PC-3 (cell line): ENCODE measurements at regions not wholly inside any gene's neighbourhood (a gene's known extent, or its start where the extent isn't known, plus 50 kb on each side); places are given as distances from the start of the nearest gene placed in this dataset.

Source experiments
- ATAC-seq: fragments of 200-7000 bp; cut with Tn5 transposase; 2 replicates; pipeline ENCODE4 v1.9.1; 2020; ENCODE audit warnings: mild to moderate bottlenecking, moderate library complexity
- BruUV-seq: library from RNA; stranded (reverse); fragments of 400-500 nt; replicated peaks from 2 replicates; lab custom pipeline; 2021; lab: Mats Ljungman, UMichigan
- CTCF ChIA-PET: fragments of 300-600 bp; sonication (Branson Sonifier 250); formaldehyde crosslinking; loops from one replicate; lab custom pipeline; 2022; ENCODE audit warnings: antibody characterized with exemption; lab: Charles Lee
- POLR2A ChIA-PET: fragments of 300-600 bp; sonication (Branson Sonifier 250); formaldehyde crosslinking; loops from one replicate; lab custom pipeline; 2022; ENCODE audit warnings: antibody characterized with exemption; ENCODE audit not compliant: unreplicated experiment; lab: Charles Lee
- DNase-seq: peaks from one replicate; pipeline ENCODE4 v3.0.0-alpha.2; 2015
- H2AFZ ChIP-seq: fragments of 300-600 bp; sonication (generic); 2 replicates; pipeline ENCODE4 v1.6.0; 2016; ENCODE audit warnings: antibody characterized with exemption, low read length
- H3F3A ChIP-seq: fragments of 300-600 bp; sonication (generic); one replicate; pipeline ENCODE4 v1.6.0; 2017; ENCODE audit warnings: antibody characterized with exemption, low read length, control low read depth, mild to moderate bottlenecking; ENCODE audit not compliant: unreplicated experiment
- H3K27ac ChIP-seq: fragments of 300-600 bp; sonication (generic); 2 replicates; pipeline ENCODE4 v1.5.1; 2016; ENCODE audit warnings: mild to moderate bottlenecking, low read length
- H3K27me3 ChIP-seq: fragments of 300-600 bp; sonication (generic); 2 replicates; pipeline ENCODE4 v1.6.1; 2016; ENCODE audit warnings: low read length, mixed read lengths
- H3K36me3 ChIP-seq: fragments of 300-600 bp; sonication (generic); 2 replicates; pipeline ENCODE4 v1.6.1; 2016; ENCODE audit warnings: low read depth, mixed run types, low read length, mixed read lengths
- H3K4me1 ChIP-seq: fragments of 300-600 bp; sonication (generic); 2 replicates; pipeline ENCODE4 v1.5.1; 2016; ENCODE audit warnings: low read length; ENCODE audit not compliant: insufficient read depth
- H3K4me2 ChIP-seq: fragments of 300-600 bp; sonication (generic); 2 replicates; pipeline ENCODE4 v1.6.0; 2016; ENCODE audit warnings: low read length
- H3K4me3 ChIP-seq: fragments of 300-600 bp; sonication (generic); 2 replicates; pipeline ENCODE4 v1.5.1; 2016; ENCODE audit warnings: mild to moderate bottlenecking, low read length, mixed read lengths
- H3K79me2 ChIP-seq: fragments of 300-600 bp; sonication (generic); 2 replicates; pipeline ENCODE4 v1.6.1; 2017; ENCODE audit warnings: low read length, mixed read lengths
- H3K9ac ChIP-seq: fragments of 300-600 bp; sonication (generic); 2 replicates; pipeline ENCODE4 v1.6.0; 2016; ENCODE audit warnings: mild to moderate bottlenecking, low read length
- H3K9me2 ChIP-seq: fragments of 300-600 bp; sonication (generic); replicated peaks from 2 replicates; pipeline ENCODE4 v1.6.1; 2016; ENCODE audit warnings: mixed run types, low read length, mixed read lengths
- H3K9me3 ChIP-seq: fragments of 300-600 bp; sonication (generic); 2 replicates; pipeline ENCODE4 v1.6.1; 2016; ENCODE audit warnings: low read length, mixed read lengths
- H4K20me1 ChIP-seq: fragments of 300-600 bp; sonication (generic); 2 replicates; pipeline ENCODE4 v1.6.1; 2016; ENCODE audit warnings: low read length, mixed read lengths
- CTCF ChIP-seq: fragments of 300-600 bp; sonication (generic); conservative IDR thresholded peaks from 2 replicates; pipeline ENCODE4 v1.5.1; 2017; ENCODE audit warnings: antibody characterized with exemption, low read depth, mild to moderate bottlenecking, low read length
- EZH2 ChIP-seq: fragments of 300-600 bp; sonication (generic); IDR thresholded peaks from one replicate; pipeline ENCODE4 v1.6.1; 2017; ENCODE audit warnings: antibody characterized with exemption, mild to moderate bottlenecking, low read length; ENCODE audit not compliant: unreplicated experiment
- EZH2phosphoT487 ChIP-seq: fragments of 300-600 bp; sonication (generic); IDR thresholded peaks from 2 replicates; pipeline ENCODE4 v1.6.1; 2018; ENCODE audit warnings: mild to moderate bottlenecking, antibody characterized with exemption, low read length, borderline replicate concordance
- intact Hi-C: fragments of 100-400 bp; cut with micrococcal nuclease; formaldehyde crosslinking; loops from 2 replicates; pipeline ENCODE4 v1.9.0; 2023

GRCh38 chr6:156311291-156311690 is 465.9 kb upstream of the ARID1B start:
- ATAC-seq (no peak), DNase-seq (no peak)
- Histone ChIP-seq H2AFZ (no peak overlapping the region), H3K9me2 (no peaks in the 10 kb centered on the region), H3K4me2 (no peak overlapping the region), H3K27me3 (no peaks in the 10 kb centered on the region), H3K9me3 (no peaks in the 10 kb centered on the region), H3F3A (no peaks in the 10 kb centered on the region), H3K4me3 (no peak overlapping the region), H3K27ac (no peak overlapping the region), H3K36me3 (no peaks in the 10 kb centered on the region), H3K4me1 (no peaks in the 10 kb centered on the region), H3K79me2 (no peaks in the 10 kb centered on the region), H3K9ac (no peak overlapping the region), H4K20me1 (no peaks in the 10 kb centered on the region)
- ChIA-PET CTCF (no interaction called here), POLR2A (no interaction called here)
- TF ChIP-seq EZH2 (no peak), CTCF (no peak), EZH2phosphoT487 (no peak)
- intact Hi-C loops = no loop called here
- BruUV-seq = no TSS peak

- POLR2A ChIA-PET = no interaction called here
- CTCF ChIA-PET = no interaction called here
- Histone ChIP-seq H3K9ac (no peak overlapping the region), H3F3A (no peaks in the 10 kb centered on the region), H3K9me2 (no peaks in the 10 kb centered on the region), H4K20me1 (no peaks in the 10 kb centered on the region), H3K4me3 (no peak overlapping the region), H3K36me3 (no peaks in the 10 kb centered on the region), H2AFZ (no peak overlapping the region), H3K9me3 (no peaks in the 10 kb centered on the region), H3K79me2 (no peaks in the 10 kb centered on the region), H3K27ac (no peak overlapping the region), H3K27me3 (no peaks in the 10 kb centered on the region), H3K4me2 (no peak overlapping the region), H3K4me1 (no peaks in the 10 kb centered on the region)
- intact Hi-C loops = no loop called here
- ATAC-seq (no peak), DNase-seq (no peak)
- TF ChIP-seq EZH2phosphoT487 (no peak), CTCF (no peak), EZH2 (no peak)
- no TSS peak for BruUV-seq
These were observed 466.5 kb upstream of the ARID1B start for GRCh38 chr6:156310701-156311100.

- Histone ChIP-seq H2AFZ (no peak overlapping the region), H3K9me2 (no peaks in the 10 kb centered on the region), H3K79me2 (no peaks in the 10 kb centered on the region), H4K20me1 (no peaks in the 10 kb centered on the region), H3K4me3 (no peak overlapping the region), H3K9me3 (no peaks in the 10 kb centered on the region), H3K9ac (no peak overlapping the region), H3K4me2 (no peak overlapping the region), H3K36me3 (no peaks in the 10 kb centered on the region), H3F3A (no peaks in the 10 kb centered on the region), H3K27me3 (no peaks in the 10 kb centered on the region), H3K27ac (no peak overlapping the region), H3K4me1 (no peaks in the 10 kb centered on the region)
- ChIA-PET POLR2A (no interaction called here), CTCF (no interaction called here)
- intact Hi-C loops = no loop called here
- BruUV-seq = no TSS peak
- TF ChIP-seq CTCF (no peak), EZH2 (no peak), EZH2phosphoT487 (no peak)
- no peak for DNase-seq
- ATAC-seq = no peak
These were observed 468.2 kb upstream of the ARID1B start for GRCh38 chr6:156309017-156309416.
